H1 (cell line): ENCODE measurements at regions not wholly inside any gene's neighbourhood (a gene's known extent, or its start where the extent isn't known, plus 50 kb on each side); places are given as distances from the start of the nearest gene placed in this dataset.

ENCODE experiments used
- CTCF ChIA-PET: fragments of 300-600 bp; sonication (Branson Sonifier 250); formaldehyde crosslinking; loops from one replicate; lab custom pipeline; 2021; ENCODE audit not compliant: partially characterized antibody; lab: Charles Lee
- POLR2A ChIA-PET: fragments of 300-600 bp; sonication (Branson Sonifier 250); formaldehyde crosslinking; loops from one replicate; lab custom pipeline; 2021; ENCODE audit warnings: inconsistent platforms; ENCODE audit not compliant: partially characterized antibody; lab: Charles Lee
- DNase-seq, 2 experiments: peaks; one replicate each; pipeline versions ENCODE4 v3.0.0 to v3.0.0-alpha.2; 2010 to 2022; ENCODE audit warnings: low spot score in 2 of 2, low read depth in 1 of 2, mixed read lengths in 1 of 2
- FAIRE-seq: peaks from 2 replicates; lab custom pipeline; 2011; peaks lifted over from hg19 to GRCh38; lab: Jason Lieb, UNC
- H2AFZ ChIP-seq: 2 replicates; pipeline ENCODE4 v1.8.1; 2012; ENCODE audit warnings: low read length, inconsistent platforms
- H2AK5ac ChIP-seq: 2 replicates; pipeline ENCODE4 v1.6.1; 2013; ENCODE audit warnings: low read depth, low read length
- H2BK120ac ChIP-seq: replicated peaks from 2 replicates; pipeline ENCODE3; 2013; ENCODE audit warnings: low read depth, low read length, inconsistent platforms
- H2BK12ac ChIP-seq: 2 replicates; pipeline ENCODE4 v1.6.1; 2013; ENCODE audit warnings: low read depth, low read length
- H2BK15ac ChIP-seq: 2 replicates; pipeline ENCODE4 v1.6.1; 2013; ENCODE audit warnings: low read length
- H2BK20ac ChIP-seq: 2 replicates; pipeline ENCODE4 v1.6.1; 2013; ENCODE audit warnings: low read length
- H2BK5ac ChIP-seq: 2 replicates; pipeline ENCODE4 v1.6.1; 2013; ENCODE audit warnings: low read depth, low read length
- H3K14ac ChIP-seq: 2 replicates; pipeline ENCODE4 v1.6.1; 2013; ENCODE audit warnings: inconsistent platforms; ENCODE audit not compliant: insufficient read length
- H3K18ac ChIP-seq: 2 replicates; pipeline ENCODE4 v1.6.1; 2013; ENCODE audit warnings: low read length; ENCODE audit errors: extremely low read depth
- H3K23ac ChIP-seq: 2 replicates; pipeline ENCODE4 v1.6.1; 2013; ENCODE audit warnings: inconsistent platforms; ENCODE audit not compliant: insufficient read length
- H3K23me2 ChIP-seq: 2 replicates; pipeline ENCODE4 v1.6.1; 2013; ENCODE audit warnings: low read depth, low read length
- H3K27ac ChIP-seq: 2 replicates; pipeline ENCODE4 v1.6.1; 2011; ENCODE audit warnings: low read depth, low read length, inconsistent platforms
- H3K27me3 ChIP-seq, 4 experiments: replicated peaks in 1 of 4; 1 replicate in 1 of 4; 2 replicates in 3 of 4; pipeline versions ENCODE4 v1.6.1 to v1.8.1; 2011 to 2013; ENCODE audit warnings: low read length in 3 of 4, mild to moderate bottlenecking in 3 of 4, inconsistent platforms in 2 of 4, mixed read lengths in 2 of 4, moderate library complexity in 1 of 4; ENCODE audit not compliant: control insufficient read depth in 3 of 4, insufficient read depth in 3 of 4; ENCODE audit errors: extremely low read depth in 1 of 4
- H3K36me3 ChIP-seq, 4 experiments: 2 replicates each; pipeline versions ENCODE4 v1.6.1 to v1.8.1; 2011 to 2013; ENCODE audit warnings: mild to moderate bottlenecking in 4 of 4, low read length in 3 of 4, moderate library complexity in 2 of 4, control low read depth in 1 of 4, inconsistent platforms in 1 of 4; ENCODE audit not compliant: insufficient read depth in 4 of 4, control insufficient read depth in 2 of 4
- H3K4ac ChIP-seq: replicated peaks from 2 replicates; pipeline ENCODE3; 2013; ENCODE audit warnings: low read length, low read depth, mixed read lengths, inconsistent platforms; ENCODE audit not compliant: insufficient read length
- H3K4me1 ChIP-seq, 4 experiments: replicated peaks in 1 of 4; 1 replicate in 1 of 4; 2 replicates in 3 of 4; pipeline versions ENCODE4 v1.6.1 to v1.8.1; 2011 to 2013; ENCODE audit warnings: low read length in 3 of 4, inconsistent platforms in 2 of 4, mixed read lengths in 1 of 4; ENCODE audit not compliant: insufficient read depth in 4 of 4, control insufficient read depth in 3 of 4
- H3K4me2 ChIP-seq, 2 experiments: 2 replicates each; pipeline versions ENCODE4 v1.6.1 to v1.8.1; 2011 to 2013; ENCODE audit warnings: low read depth in 2 of 2, low read length in 2 of 2, control low read depth in 1 of 2, inconsistent platforms in 1 of 2, mild to moderate bottlenecking in 1 of 2; ENCODE audit not compliant: insufficient read depth in 1 of 2
- H3K4me3 ChIP-seq, 4 experiments: fragments of 200-600, 300-600 bp in 1 of 4; sonication (generic), shearing (Covaris generic), sonication (Bioruptor Twin) in 1 of 4; 2 replicates each; pipeline versions ENCODE4 v1.5.1 to v1.8.1; 2011 to 2016; ENCODE audit warnings: low read length in 4 of 4, low read depth in 3 of 4, control low read depth in 2 of 4, inconsistent platforms in 2 of 4, mild to moderate bottlenecking in 2 of 4, mixed read lengths in 1 of 4, moderate library complexity in 1 of 4; ENCODE audit not compliant: insufficient read depth in 2 of 4; ENCODE audit errors: extremely low read depth in 1 of 4
- H3K56ac ChIP-seq: replicated peaks from 2 replicates; pipeline ENCODE3; 2013; ENCODE audit warnings: low read depth, mild to moderate bottlenecking, mixed read lengths, low read length, inconsistent platforms; ENCODE audit not compliant: insufficient read length
- H3K79me1 ChIP-seq: 2 replicates; pipeline ENCODE4 v1.6.1; 2013; ENCODE audit warnings: low read depth, low read length, control low read depth
- H3K79me2 ChIP-seq, 2 experiments: 2 replicates each; pipeline versions ENCODE4 v1.6.1 to v1.8.1; 2012 to 2013; ENCODE audit warnings: low read length in 2 of 2, mild to moderate bottlenecking in 2 of 2, inconsistent platforms in 1 of 2; ENCODE audit not compliant: insufficient read depth in 2 of 2, control insufficient read depth in 1 of 2
- H3K9ac ChIP-seq, 4 experiments: replicated peaks in 1 of 4; 1 replicate in 1 of 4; 2 replicates in 3 of 4; pipeline versions ENCODE4 v1.6.1 to v1.8.1; 2011 to 2013; ENCODE audit warnings: low read depth in 3 of 4, low read length in 3 of 4, control low read depth in 2 of 4, mild to moderate bottlenecking in 2 of 4, moderate library complexity in 2 of 4, inconsistent platforms in 1 of 4; ENCODE audit errors: extremely low read depth in 1 of 4
- H3K9me3 ChIP-seq, 2 experiments: 2 replicates each; pipeline versions ENCODE4 v1.6.1 to v1.8.1; 2012 to 2013; ENCODE audit warnings: mild to moderate bottlenecking in 2 of 2, moderate library complexity in 2 of 2, control low read depth in 1 of 2, inconsistent platforms in 1 of 2, low read depth in 1 of 2, low read length in 1 of 2, mixed read lengths in 1 of 2; ENCODE audit not compliant: insufficient read depth in 2 of 2
- H4K20me1 ChIP-seq, 2 experiments: replicated peaks in 1 of 2; 2 replicates each; pipeline versions ENCODE3 to v1.8.1; 2011 to 2013; ENCODE audit warnings: inconsistent platforms in 2 of 2, low read length in 2 of 2, mild to moderate bottlenecking in 1 of 2; ENCODE audit not compliant: insufficient read depth in 2 of 2, control insufficient read depth in 1 of 2
- H4K5ac ChIP-seq: 2 replicates; pipeline ENCODE4 v1.6.1; 2013; ENCODE audit warnings: low read length, low read depth, mixed read lengths, inconsistent platforms; ENCODE audit not compliant: insufficient read length
- H4K8ac ChIP-seq: 2 replicates; pipeline ENCODE4 v1.8.0; 2013; ENCODE audit warnings: mild to moderate bottlenecking, moderate library complexity, low read length, inconsistent platforms; ENCODE audit not compliant: insufficient read depth; ENCODE audit errors: extremely low read depth
- H4K91ac ChIP-seq: replicated peaks from 2 replicates; pipeline ENCODE3; 2013; ENCODE audit warnings: low read length, mixed read lengths, inconsistent platforms; ENCODE audit not compliant: insufficient read length
- ASH2L ChIP-seq: fragments of 200-600, 300-600 bp; sonication (generic); IDR thresholded peaks from one replicate; pipeline ENCODE4 v1.7.1; 2017; ENCODE audit warnings: low read length
- BACH1 ChIP-seq: IDR thresholded peaks from 2 replicates; pipeline ENCODE4 v1.6.1; 2012; ENCODE audit warnings: low read length, improper control_type of control experiment
- BCL11A ChIP-seq, 2 experiments: IDR thresholded peaks; one replicate each; pipeline ENCODE4 v1.6.1; 2011; ENCODE audit warnings: low read depth in 2 of 2, low read length in 2 of 2, mild to moderate bottlenecking in 2 of 2
- CBX8 ChIP-seq: fragments of 300-800, 300-1000 bp; sonication (generic); IDR thresholded peaks from 2 replicates; pipeline ENCODE4 v1.7.1; 2016; ENCODE audit warnings: low read depth, low read length, borderline replicate concordance
- EP300 ChIP-seq, 2 experiments: IDR thresholded peaks; 1 replicate in 1 of 2; 2 replicates in 1 of 2; pipeline ENCODE4 v1.6.1; 2011 to 2012; ENCODE audit warnings: low read depth in 2 of 2, low read length in 2 of 2, mild to moderate bottlenecking in 2 of 2, borderline replicate concordance in 1 of 2, inconsistent platforms in 1 of 2, moderate library complexity in 1 of 2
- GABPA ChIP-seq: IDR thresholded peaks from 2 replicates; pipeline ENCODE4 v1.6.1; 2011; ENCODE audit warnings: mild to moderate bottlenecking, low read length, moderate library complexity, borderline replicate concordance; ENCODE audit not compliant: insufficient read depth
- MAFK ChIP-seq: IDR thresholded peaks from 2 replicates; pipeline ENCODE4 v1.6.1; 2012; ENCODE audit warnings: low read depth, mild to moderate bottlenecking, improper control_type of control experiment, low read length
- MAX ChIP-seq: IDR thresholded peaks from 2 replicates; pipeline ENCODE4 v1.6.1; 2012; ENCODE audit warnings: inconsistent platforms
- RBBP5 ChIP-seq: IDR thresholded peaks from 2 replicates; pipeline ENCODE4 v1.7.1; 2012; ENCODE audit warnings: low read depth, mild to moderate bottlenecking, inconsistent platforms, low read length, moderate library complexity, borderline replicate concordance
- RFX5 ChIP-seq: IDR thresholded peaks from 2 replicates; pipeline ENCODE4 v1.6.1; 2011; ENCODE audit warnings: low read depth, low read length, improper control_type of control experiment, borderline replicate concordance
- SAP30 ChIP-seq: fragments of 300-600 bp; sonication (generic); IDR thresholded peaks from 2 replicates; pipeline ENCODE4 v1.7.1; 2012; ENCODE audit warnings: low read length, moderate library complexity, mild to moderate bottlenecking, inconsistent platforms; ENCODE audit not compliant: insufficient read depth, insufficient replicate concordance
- SIRT6 ChIP-seq: IDR thresholded peaks from one replicate; pipeline ENCODE4 v1.7.1; 2012; ENCODE audit warnings: low read length, inconsistent platforms
- TAF1 ChIP-seq: IDR thresholded peaks from 2 replicates; pipeline ENCODE4 v1.6.1; 2011; ENCODE audit warnings: mild to moderate bottlenecking, low read depth, low read length
- TBP ChIP-seq: IDR thresholded peaks from 2 replicates; pipeline ENCODE4 v1.6.1; 2011; ENCODE audit warnings: low read depth, low read length, improper control_type of control experiment
- ZNF274 ChIP-seq: IDR thresholded peaks from 2 replicates; pipeline ENCODE4 v1.7.0; 2012; ENCODE audit warnings: low read length, borderline replicate concordance; ENCODE audit errors: extremely low read depth
- WGBS, 2 experiments: shearing (Covaris generic) in 1 of 2; methylation state at CpG; one replicate each; pipeline versions ENCODE4 v1.1.6 to v1.1.7; 2013 to 2015; ENCODE audit warnings: low lambda C conversion rate in 2 of 2, mixed read lengths in 2 of 2, inconsistent platforms in 1 of 2, low coverage in 1 of 2, missing lambda C conversion rate in 1 of 2; ENCODE audit not compliant: insufficient replicate concordance in 2 of 2, insufficient coverage in 1 of 2, insufficient read length in 1 of 2; ENCODE audit errors: extremely low coverage in 1 of 2, missing lambda C conversion rate in 1 of 2; 5-methylcytosine and 5-hydroxymethylcytosine counted together

- DNase-seq: no peak
- Histone ChIP-seq H3K27ac (no peak overlapping the region), H3K4me2 (no peak overlapping the region), H4K8ac (peak overlapping the region; percentile 14; the same call in 1 of the 2 replicates), H3K18ac (no peak overlapping the region), H2BK5ac (no peak overlapping the region), H3K23me2 (no peaks in the 10 kb centered on the region), H3K79me1 (no peaks in the 10 kb centered on the region), H4K20me1 (no peaks in the 10 kb centered on the region), H3K9me3 (no peaks in the 10 kb centered on the region), H3K36me3 (no peaks in the 10 kb centered on the region), H2AK5ac (no peak overlapping the region), H2BK12ac (no peak overlapping the region), H3K27me3 (peaks cover 0 to 2% (median under 1%) of the 10 kb centered on the region in 4 experiments; a peak in 2 of 7 replicates), H2AFZ (no peak overlapping the region), H2BK15ac (no peak overlapping the region), H3K4me1 (0 out of 7 replicates have a peak, but pooled peaks cover 0 to 2% (median 0%) of the 10 kb centered on the region in 4 experiments), H3K56ac (no peak overlapping the region), H3K14ac (no peak overlapping the region), H3K23ac (no peak overlapping the region), H2BK120ac (no peak overlapping the region), H4K91ac (no peak overlapping the region), H3K4me3 (no peak overlapping the region), H4K5ac (no peak overlapping the region), H3K79me2 (no peaks in the 10 kb centered on the region), H3K4ac (no peak overlapping the region), H2BK20ac (no peak overlapping the region), H3K9ac (no peak overlapping the region)
- CTCF ChIA-PET: interaction anchor here (1.1 kb wide), 1 partner anchor 15 kb away, joined by 3 read pairs; no protein-coding TSS in a partner anchor
- WGBS, 2 experiments: 88% methylated on average over 4 of the region's 4 CpGs; no CpG with 5 or more reads in 1 of the 2 experiments
- FAIRE-seq: no peak
- POLR2A ChIA-PET: no interaction called here
- TF ChIP-seq TAF1 (no peak), EP300 (IDR thresholded peaks at IDR 0.05; ENCODE audit: borderline replicate concordance in 1 of 2, low read depth in 2 of 2, low read length in 2 of 2) (no peak), MAX (no peak), CBX8 (no peak), SIRT6 (no peak), ZNF274 (no peak), ASH2L (no peak), GABPA (no peak), SAP30 (no peak), RFX5 (no peak), BACH1 (no peak), TBP (no peak), MAFK (no peak), BCL11A (IDR thresholded peaks at IDR 0.05; ENCODE audit: low read depth in 2 of 2, low read length in 2 of 2) (no peak), RBBP5 (no peak)
Measured at GRCh38 chr11:131111775-131112174, 195.5 kb upstream of the SNX19 start.
